HG02981 (cell line): ENCODE measurements at regions not wholly inside any gene's neighbourhood (a gene's known extent, or its start where the extent isn't known, plus 50 kb on each side); places are given as distances from the start of the nearest gene placed in this dataset.
"Not testable (repeated sequence)": the region's sequence is repeated elsewhere in the genome, so short reads cannot be mapped to it uniquely, and the experiment has no call there.

Experiments used
- ATAC-seq: cut with Tn5 transposase; IDR thresholded peaks from one replicate; pipeline ENCODE4 v1.9.1; 2021; ENCODE audit warnings: mild to moderate bottlenecking, moderate library complexity; ENCODE audit not compliant: unreplicated experiment

DNA sequence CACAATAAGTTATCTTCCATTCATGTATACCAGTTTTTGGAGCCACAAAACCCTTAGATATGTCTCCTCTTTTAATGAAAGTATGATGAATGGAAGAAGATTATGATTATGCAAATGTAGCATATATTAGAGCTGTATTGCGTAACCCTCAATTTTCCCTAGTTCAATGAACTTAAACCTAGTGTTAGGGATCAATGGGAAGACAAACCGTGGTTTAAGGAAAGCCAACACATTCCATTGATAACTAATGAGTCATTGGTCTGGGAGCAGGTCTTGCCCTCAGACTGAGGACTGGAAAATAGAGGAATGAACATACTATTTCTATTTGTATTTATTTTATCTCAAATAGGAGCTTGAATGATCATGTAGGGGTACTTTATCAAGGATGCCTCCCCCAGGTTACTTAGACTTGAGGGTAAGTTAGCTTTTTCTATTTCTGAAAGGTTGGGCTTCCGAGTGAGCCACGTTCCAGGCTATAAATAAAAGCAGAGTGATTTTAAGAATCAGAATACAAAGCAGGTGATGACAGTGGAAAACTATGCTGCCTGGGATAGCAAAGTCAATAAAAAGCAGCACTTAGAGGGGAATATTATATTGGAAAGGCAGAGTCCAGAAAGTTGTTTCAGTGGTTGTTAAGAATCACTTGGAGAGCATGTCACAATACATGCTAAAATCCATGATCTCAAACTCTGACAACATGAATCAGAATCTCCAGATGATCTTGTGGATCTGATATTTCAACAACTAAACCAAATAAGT is 356.0 kb downstream of the ADAM29 start:
- ATAC-seq = no peak

DNA sequence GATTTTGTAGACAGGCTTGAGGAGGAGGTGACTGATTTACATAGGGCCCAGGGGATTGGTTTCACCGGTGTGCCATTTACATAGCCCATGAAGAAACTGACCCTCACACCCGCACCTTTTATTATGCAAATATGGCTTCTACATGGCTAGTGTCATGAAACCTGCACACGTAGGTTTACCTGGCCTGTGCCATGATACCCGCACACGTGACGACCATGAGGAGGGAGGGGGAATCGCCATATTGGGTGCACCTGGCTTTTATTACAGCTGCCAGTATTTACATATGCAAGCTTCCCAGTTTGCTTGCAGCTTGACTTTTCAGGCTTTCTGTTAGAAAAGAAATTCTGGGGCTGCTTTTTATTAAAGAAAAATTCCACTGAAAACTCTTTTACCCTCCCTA is 359.7 kb downstream of the ADAM29 start:
- ATAC-seq = no peak

GRCh38 chr4:175280153-175280552 is 362.0 kb downstream of the ADAM29 start:
- ATAC-seq = no peak

DNA sequence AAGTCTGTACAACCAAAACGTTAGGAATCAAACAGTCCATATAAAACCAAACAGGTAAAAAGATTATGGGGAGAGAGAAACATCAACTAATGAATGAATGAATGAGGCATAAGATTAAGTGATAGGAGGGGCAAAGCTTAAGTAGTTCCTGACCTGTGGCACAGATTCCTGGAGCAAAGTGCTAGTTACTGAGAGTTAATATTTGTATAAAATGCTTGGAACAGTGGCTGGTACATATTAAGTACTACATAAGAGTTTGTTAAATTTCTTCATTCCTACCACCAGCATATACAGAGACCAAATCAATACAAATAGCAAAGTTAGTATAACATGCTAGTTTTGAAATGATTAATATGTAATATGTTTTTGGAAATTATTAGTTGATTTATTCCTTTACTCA is 363.7 kb downstream of the ADAM29 start:
- no peak for ATAC-seq

- no peak for ATAC-seq
These were observed 364.2 kb downstream of the ADAM29 start for GRCh38 chr4:175282407-175282806.

DNA sequence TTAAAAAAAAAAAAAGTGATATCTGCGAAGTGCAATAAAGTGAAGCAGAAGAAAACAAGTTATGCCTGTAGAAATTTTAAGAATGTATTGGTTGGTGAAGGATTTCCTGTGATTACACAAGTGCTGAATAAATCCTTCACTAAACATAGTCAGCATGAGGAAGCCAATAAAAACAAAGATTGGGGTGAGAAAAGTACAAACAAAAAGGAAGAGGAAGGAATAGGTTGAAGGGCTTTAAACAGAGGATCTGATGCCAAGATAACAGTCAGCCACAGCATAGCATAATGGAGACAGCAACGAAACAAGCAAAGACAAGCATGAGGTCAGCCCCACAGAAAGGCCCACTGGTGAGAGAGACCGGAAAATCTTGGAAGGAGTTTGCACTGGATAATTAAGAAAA is 372.2 kb downstream of the ADAM29 start:
- ATAC-seq = no peak

- no peak for ATAC-seq
These were observed 379.9 kb downstream of the ADAM29 start for GRCh38 chr4:175297965-175298565.

DNA sequence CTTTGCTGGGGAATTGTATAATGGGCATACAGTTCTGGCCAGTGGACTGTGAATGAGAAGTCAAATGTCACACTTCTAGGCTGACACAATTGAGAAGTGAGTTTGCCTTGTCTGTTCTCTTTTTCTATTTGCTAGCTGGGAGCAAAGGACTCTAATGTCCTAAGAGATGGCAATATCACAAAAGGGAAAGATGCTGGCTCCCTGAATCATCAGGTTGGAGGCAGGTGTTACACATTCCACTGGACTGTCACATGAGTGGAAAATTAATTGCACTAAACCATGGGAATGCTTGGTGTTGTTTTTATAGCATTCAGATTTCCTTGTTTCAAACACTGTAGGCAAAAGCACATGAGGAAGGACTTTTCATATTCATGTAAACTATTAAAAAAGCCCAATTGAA is 388.3 kb downstream of the ADAM29 start:
- no peak for ATAC-seq

DNA sequence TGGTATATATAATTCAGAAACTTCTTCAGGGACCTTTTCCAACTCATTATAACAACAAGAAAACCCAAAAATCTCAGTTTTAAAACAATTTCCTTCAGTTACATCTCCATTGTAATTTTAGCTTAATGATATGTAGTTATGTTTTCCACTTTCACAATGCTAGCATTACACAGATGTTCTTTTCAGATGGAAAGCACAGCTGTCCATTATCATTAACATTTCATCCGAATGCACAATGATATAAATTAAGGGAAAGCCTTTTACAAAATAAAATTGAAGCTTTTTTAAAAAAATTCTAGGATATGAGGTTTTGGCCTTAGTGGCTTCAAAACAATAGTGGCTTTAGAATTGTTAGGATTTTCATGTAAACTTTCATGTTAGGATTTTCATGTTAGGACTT is 389.2 kb downstream of the ADAM29 start:
- no peak for ATAC-seq

DNA sequence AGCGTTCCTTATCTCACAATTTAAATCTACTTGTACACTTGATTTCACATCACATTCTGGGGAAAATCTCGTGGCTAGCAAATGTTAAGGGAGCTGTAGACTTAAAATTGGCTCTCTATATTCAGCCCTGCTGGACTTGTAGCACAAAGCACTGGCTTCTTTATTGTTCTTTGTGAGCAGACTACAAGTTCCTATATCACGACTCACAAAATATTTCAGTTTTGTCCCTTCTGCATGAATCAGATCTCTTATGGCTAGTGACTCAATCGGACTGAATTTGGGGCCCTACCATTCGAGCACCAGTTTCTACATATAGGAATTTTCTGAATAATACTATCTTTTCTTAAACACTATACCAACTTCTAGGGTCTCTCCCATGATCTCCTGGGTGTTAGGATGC is 390.1 kb downstream of the ADAM29 start:
- no peak for ATAC-seq

GRCh38 chr4:175309041-175309440 is 390.9 kb downstream of the ADAM29 start:
- no peak for ATAC-seq

- no peak for ATAC-seq
These were observed 407.1 kb downstream of the ADAM29 start for GRCh38 chr4:175325230-175325629.

- no peak for ATAC-seq
These were observed 408.6 kb downstream of the ADAM29 start for GRCh38 chr4:175326796-175327195.

GRCh38 chr4:175330236-175330635 is 412.1 kb downstream of the ADAM29 start:
- no peak for ATAC-seq

- no peak for ATAC-seq
These were observed 412.5 kb downstream of the ADAM29 start for GRCh38 chr4:175330652-175331051.

GRCh38 chr4:175335331-175335730 is 417.2 kb downstream of the ADAM29 start:
- no peak for ATAC-seq

- ATAC-seq = not testable (repeated sequence)
These were observed 418.4 kb downstream of the ADAM29 start for GRCh38 chr4:175336570-175336969.

- ATAC-seq = no peak
These were observed 421.0 kb downstream of the ADAM29 start for GRCh38 chr4:175339100-175339707.

DNA sequence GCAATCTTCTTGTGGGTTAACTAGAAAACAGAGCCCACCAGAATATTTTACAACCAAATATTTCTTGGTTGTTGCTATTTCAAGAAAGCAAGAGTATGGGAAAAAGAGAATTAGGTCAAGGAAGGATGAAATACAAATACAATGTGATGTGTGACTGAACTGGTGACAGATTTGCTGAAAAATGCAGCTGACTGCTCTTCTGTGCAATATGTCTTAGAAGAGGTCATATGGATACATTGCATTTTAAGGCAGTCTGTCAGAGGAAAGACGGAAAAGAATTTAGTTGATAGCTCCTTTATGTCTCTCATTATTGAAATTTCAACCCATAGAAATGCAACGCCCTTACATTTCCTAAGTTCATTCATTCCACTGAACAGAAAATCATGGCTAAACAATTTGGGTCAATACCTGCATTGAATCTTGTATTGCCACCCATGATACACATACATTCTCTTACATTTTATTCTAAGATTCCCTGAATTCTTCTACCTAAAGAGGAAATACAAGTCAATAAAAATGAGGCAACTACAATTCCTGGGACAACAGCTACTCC is 423.1 kb downstream of the ADAM29 start:
- ATAC-seq = no peak

GRCh38 chr4:175346376-175346775 is 428.2 kb downstream of the ADAM29 start:
- no peak for ATAC-seq

DNA sequence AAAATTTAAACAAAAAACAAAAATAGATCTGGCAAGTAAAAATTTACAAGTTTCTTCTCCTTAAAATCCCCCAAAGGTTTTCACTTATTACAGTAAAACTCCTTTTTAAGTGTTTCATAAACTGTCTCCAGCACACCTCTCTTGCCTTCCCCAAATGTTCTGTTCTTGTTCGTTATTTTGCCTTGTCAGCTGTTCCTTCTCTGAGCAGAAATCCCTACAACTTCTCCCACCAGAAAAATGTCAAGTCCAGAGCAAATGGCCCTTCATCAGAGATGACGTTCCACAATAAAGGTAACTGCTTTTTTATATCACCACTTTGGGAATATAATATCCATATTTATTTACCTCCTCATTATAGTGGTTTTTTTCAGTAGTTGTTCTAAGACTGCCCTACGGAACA is 432.1 kb downstream of the ADAM29 start:
- ATAC-seq = no peak

GRCh38 chr4:175351473-175351872 is 433.3 kb downstream of the ADAM29 start:
- no peak for ATAC-seq
